ENCODE measurements at regions not wholly inside any gene's neighbourhood (a gene's known extent, or its start where the extent isn't known, plus 50 kb on each side); places are given as distances from the start of the nearest gene placed in this dataset.
"Not testable (repeated sequence)": the region's sequence is repeated elsewhere in the genome, so short reads cannot be mapped to it uniquely, and the experiment has no call there.

GRCh38 chr7:153550173-153550572 lies 502.0 kb upstream of the DPP6 start:
- DNase-seq = no peak

- DNase-seq = no peak
Observed at GRCh38 chr7:153564391-153564790, 487.8 kb upstream of the DPP6 start.

GRCh38 chr7:153566324-153566723 lies 485.9 kb upstream of the DPP6 start:
- no peak for DNase-seq

- no peak for DNase-seq
Observed at GRCh38 chr7:153567426-153567825, 484.8 kb upstream of the DPP6 start.

- DNase-seq = not testable (repeated sequence)
Observed at GRCh38 chr7:153569520-153569919, 482.7 kb upstream of the DPP6 start.

- no peak for DNase-seq
Observed at GRCh38 chr7:153576096-153576495, 476.1 kb upstream of the DPP6 start.

GRCh38 chr7:153581419-153581818 lies 470.8 kb upstream of the DPP6 start:
- DNase-seq = no peak

- DNase-seq = no peak
Observed at GRCh38 chr7:153584132-153584531, 468.1 kb upstream of the DPP6 start.

GRCh38 chr7:153588586-153588985 lies 463.6 kb upstream of the DPP6 start:
- no peak for DNase-seq

- DNase-seq = peak; percentile 4
Observed at GRCh38 chr7:153590136-153590535, 462.1 kb upstream of the DPP6 start.

GRCh38 chr7:153590571-153590970 lies 461.6 kb upstream of the DPP6 start:
- DNase-seq = no peak

GRCh38 chr7:153607354-153607753 lies 444.8 kb upstream of the DPP6 start:
- DNase-seq = no peak

GRCh38 chr7:153616711-153617325 lies 435.4 kb upstream of the DPP6 start:
- DNase-seq = no peak

GRCh38 chr7:153627323-153627722 lies 424.9 kb upstream of the DPP6 start:
- no peak for DNase-seq

GRCh38 chr7:153628406-153628805 lies 423.8 kb upstream of the DPP6 start:
- no peak for DNase-seq

- no peak for DNase-seq
Observed at GRCh38 chr7:153628825-153629224, 423.4 kb upstream of the DPP6 start.

- DNase-seq = no peak
Observed at GRCh38 chr7:153638821-153639435, 413.3 kb upstream of the DPP6 start.

GRCh38 chr7:153640586-153640985 lies 411.6 kb upstream of the DPP6 start:
- DNase-seq = no peak

- DNase-seq = no peak
Observed at GRCh38 chr7:153641199-153641598, 411.0 kb upstream of the DPP6 start.

GRCh38 chr7:153642989-153643388 lies 409.2 kb upstream of the DPP6 start:
- no peak for DNase-seq

GRCh38 chr7:153657182-153657800 lies 394.9 kb upstream of the DPP6 start:
- DNase-seq = no peak

- no peak for DNase-seq
Observed at GRCh38 chr7:153675131-153675530, 377.1 kb upstream of the DPP6 start.

GRCh38 chr7:153682628-153683027 lies 369.6 kb upstream of the DPP6 start:
- DNase-seq = no peak

- DNase-seq = no peak
Observed at GRCh38 chr7:153696242-153696641, 356.0 kb upstream of the DPP6 start.

GRCh38 chr7:153698046-153698445 lies 354.2 kb upstream of the DPP6 start:
- no peak for DNase-seq

All from NCI-H82 (cell line).